H1 (cell line): ENCODE measurements at regions not wholly inside any gene's neighbourhood (a gene's known extent, or its start where the extent isn't known, plus 50 kb on each side); places are given as distances from the start of the nearest gene placed in this dataset.

Experiments
- CTCF ChIA-PET: fragments of 300-600 bp; sonication (Branson Sonifier 250); formaldehyde crosslinking; loops from one replicate; lab custom pipeline; 2021; ENCODE audit not compliant: partially characterized antibody; lab: Charles Lee
- POLR2A ChIA-PET: fragments of 300-600 bp; sonication (Branson Sonifier 250); formaldehyde crosslinking; loops from one replicate; lab custom pipeline; 2021; ENCODE audit warnings: inconsistent platforms; ENCODE audit not compliant: partially characterized antibody; lab: Charles Lee
- DNase-seq, 2 experiments: peaks; one replicate each; pipeline versions ENCODE4 v3.0.0 to v3.0.0-alpha.2; 2010 to 2022; ENCODE audit warnings: low spot score in 2 of 2, low read depth in 1 of 2, mixed read lengths in 1 of 2
- FAIRE-seq: peaks from 2 replicates; lab custom pipeline; 2011; peaks lifted over from hg19 to GRCh38; lab: Jason Lieb, UNC
- H2AFZ ChIP-seq: 2 replicates; pipeline ENCODE4 v1.8.1; 2012; ENCODE audit warnings: low read length, inconsistent platforms
- H2AK5ac ChIP-seq: 2 replicates; pipeline ENCODE4 v1.6.1; 2013; ENCODE audit warnings: low read depth, low read length
- H2BK120ac ChIP-seq: replicated peaks from 2 replicates; pipeline ENCODE3; 2013; ENCODE audit warnings: low read depth, low read length, inconsistent platforms
- H2BK12ac ChIP-seq: 2 replicates; pipeline ENCODE4 v1.6.1; 2013; ENCODE audit warnings: low read depth, low read length
- H2BK15ac ChIP-seq: 2 replicates; pipeline ENCODE4 v1.6.1; 2013; ENCODE audit warnings: low read length
- H2BK20ac ChIP-seq: 2 replicates; pipeline ENCODE4 v1.6.1; 2013; ENCODE audit warnings: low read length
- H2BK5ac ChIP-seq: 2 replicates; pipeline ENCODE4 v1.6.1; 2013; ENCODE audit warnings: low read depth, low read length
- H3K14ac ChIP-seq: 2 replicates; pipeline ENCODE4 v1.6.1; 2013; ENCODE audit warnings: inconsistent platforms; ENCODE audit not compliant: insufficient read length
- H3K18ac ChIP-seq: 2 replicates; pipeline ENCODE4 v1.6.1; 2013; ENCODE audit warnings: low read length; ENCODE audit errors: extremely low read depth
- H3K23ac ChIP-seq: 2 replicates; pipeline ENCODE4 v1.6.1; 2013; ENCODE audit warnings: inconsistent platforms; ENCODE audit not compliant: insufficient read length
- H3K23me2 ChIP-seq: 2 replicates; pipeline ENCODE4 v1.6.1; 2013; ENCODE audit warnings: low read depth, low read length
- H3K27ac ChIP-seq: 2 replicates; pipeline ENCODE4 v1.6.1; 2011; ENCODE audit warnings: low read depth, low read length, inconsistent platforms
- H3K27me3 ChIP-seq, 4 experiments: replicated peaks in 1 of 4; 1 replicate in 1 of 4; 2 replicates in 3 of 4; pipeline versions ENCODE4 v1.6.1 to v1.8.1; 2011 to 2013; ENCODE audit warnings: low read length in 3 of 4, mild to moderate bottlenecking in 3 of 4, inconsistent platforms in 2 of 4, mixed read lengths in 2 of 4, moderate library complexity in 1 of 4; ENCODE audit not compliant: control insufficient read depth in 3 of 4, insufficient read depth in 3 of 4; ENCODE audit errors: extremely low read depth in 1 of 4
- H3K36me3 ChIP-seq, 4 experiments: 2 replicates each; pipeline versions ENCODE4 v1.6.1 to v1.8.1; 2011 to 2013; ENCODE audit warnings: mild to moderate bottlenecking in 4 of 4, low read length in 3 of 4, moderate library complexity in 2 of 4, control low read depth in 1 of 4, inconsistent platforms in 1 of 4; ENCODE audit not compliant: insufficient read depth in 4 of 4, control insufficient read depth in 2 of 4
- H3K4ac ChIP-seq: replicated peaks from 2 replicates; pipeline ENCODE3; 2013; ENCODE audit warnings: low read length, low read depth, mixed read lengths, inconsistent platforms; ENCODE audit not compliant: insufficient read length
- H3K4me1 ChIP-seq, 4 experiments: replicated peaks in 1 of 4; 1 replicate in 1 of 4; 2 replicates in 3 of 4; pipeline versions ENCODE4 v1.6.1 to v1.8.1; 2011 to 2013; ENCODE audit warnings: low read length in 3 of 4, inconsistent platforms in 2 of 4, mixed read lengths in 1 of 4; ENCODE audit not compliant: insufficient read depth in 4 of 4, control insufficient read depth in 3 of 4
- H3K4me2 ChIP-seq, 2 experiments: 2 replicates each; pipeline versions ENCODE4 v1.6.1 to v1.8.1; 2011 to 2013; ENCODE audit warnings: low read depth in 2 of 2, low read length in 2 of 2, control low read depth in 1 of 2, inconsistent platforms in 1 of 2, mild to moderate bottlenecking in 1 of 2; ENCODE audit not compliant: insufficient read depth in 1 of 2
- H3K4me3 ChIP-seq, 4 experiments: fragments of 200-600, 300-600 bp in 1 of 4; sonication (generic), shearing (Covaris generic), sonication (Bioruptor Twin) in 1 of 4; 2 replicates each; pipeline versions ENCODE4 v1.5.1 to v1.8.1; 2011 to 2016; ENCODE audit warnings: low read length in 4 of 4, low read depth in 3 of 4, control low read depth in 2 of 4, inconsistent platforms in 2 of 4, mild to moderate bottlenecking in 2 of 4, mixed read lengths in 1 of 4, moderate library complexity in 1 of 4; ENCODE audit not compliant: insufficient read depth in 2 of 4; ENCODE audit errors: extremely low read depth in 1 of 4
- H3K56ac ChIP-seq: replicated peaks from 2 replicates; pipeline ENCODE3; 2013; ENCODE audit warnings: low read depth, mild to moderate bottlenecking, mixed read lengths, low read length, inconsistent platforms; ENCODE audit not compliant: insufficient read length
- H3K79me1 ChIP-seq: 2 replicates; pipeline ENCODE4 v1.6.1; 2013; ENCODE audit warnings: low read depth, low read length, control low read depth
- H3K79me2 ChIP-seq, 2 experiments: 2 replicates each; pipeline versions ENCODE4 v1.6.1 to v1.8.1; 2012 to 2013; ENCODE audit warnings: low read length in 2 of 2, mild to moderate bottlenecking in 2 of 2, inconsistent platforms in 1 of 2; ENCODE audit not compliant: insufficient read depth in 2 of 2, control insufficient read depth in 1 of 2
- H3K9ac ChIP-seq, 4 experiments: replicated peaks in 1 of 4; 1 replicate in 1 of 4; 2 replicates in 3 of 4; pipeline versions ENCODE4 v1.6.1 to v1.8.1; 2011 to 2013; ENCODE audit warnings: low read depth in 3 of 4, low read length in 3 of 4, control low read depth in 2 of 4, mild to moderate bottlenecking in 2 of 4, moderate library complexity in 2 of 4, inconsistent platforms in 1 of 4; ENCODE audit errors: extremely low read depth in 1 of 4
- H3K9me3 ChIP-seq, 2 experiments: 2 replicates each; pipeline versions ENCODE4 v1.6.1 to v1.8.1; 2012 to 2013; ENCODE audit warnings: mild to moderate bottlenecking in 2 of 2, moderate library complexity in 2 of 2, control low read depth in 1 of 2, inconsistent platforms in 1 of 2, low read depth in 1 of 2, low read length in 1 of 2, mixed read lengths in 1 of 2; ENCODE audit not compliant: insufficient read depth in 2 of 2
- H4K20me1 ChIP-seq, 2 experiments: replicated peaks in 1 of 2; 2 replicates each; pipeline versions ENCODE3 to v1.8.1; 2011 to 2013; ENCODE audit warnings: inconsistent platforms in 2 of 2, low read length in 2 of 2, mild to moderate bottlenecking in 1 of 2; ENCODE audit not compliant: insufficient read depth in 2 of 2, control insufficient read depth in 1 of 2
- H4K5ac ChIP-seq: 2 replicates; pipeline ENCODE4 v1.6.1; 2013; ENCODE audit warnings: low read length, low read depth, mixed read lengths, inconsistent platforms; ENCODE audit not compliant: insufficient read length
- H4K8ac ChIP-seq: 2 replicates; pipeline ENCODE4 v1.8.0; 2013; ENCODE audit warnings: mild to moderate bottlenecking, moderate library complexity, low read length, inconsistent platforms; ENCODE audit not compliant: insufficient read depth; ENCODE audit errors: extremely low read depth
- H4K91ac ChIP-seq: replicated peaks from 2 replicates; pipeline ENCODE3; 2013; ENCODE audit warnings: low read length, mixed read lengths, inconsistent platforms; ENCODE audit not compliant: insufficient read length
- CTCF ChIP-seq, 3 experiments: IDR thresholded peaks; 1 replicate in 2 of 3; 2 replicates in 1 of 3; pipeline versions ENCODE4 v1.5.1 to v1.6.1; 2011; ENCODE audit warnings: low read length in 3 of 3, mild to moderate bottlenecking in 3 of 3, inconsistent platforms in 2 of 3, low read depth in 1 of 3, moderate library complexity in 1 of 3; ENCODE audit not compliant: insufficient read depth in 1 of 3; ENCODE audit errors: control extremely low read depth in 1 of 3
- WGBS, 2 experiments: shearing (Covaris generic) in 1 of 2; methylation state at CpG; one replicate each; pipeline versions ENCODE4 v1.1.6 to v1.1.7; 2013 to 2015; ENCODE audit warnings: low lambda C conversion rate in 2 of 2, mixed read lengths in 2 of 2, inconsistent platforms in 1 of 2, low coverage in 1 of 2, missing lambda C conversion rate in 1 of 2; ENCODE audit not compliant: insufficient replicate concordance in 2 of 2, insufficient coverage in 1 of 2, insufficient read length in 1 of 2; ENCODE audit errors: extremely low coverage in 1 of 2, missing lambda C conversion rate in 1 of 2; 5-methylcytosine and 5-hydroxymethylcytosine counted together

- Histone ChIP-seq H4K20me1 (no peaks in the 10 kb centered on the region), H2BK15ac (no peak overlapping the region), H2AFZ (0 out of 2 replicates have a peak overlapping the region, but pooled peaks have one; percentile 49), H3K23ac (no peak overlapping the region), H2BK120ac (no peak overlapping the region), H3K9ac (no peak overlapping the region), H3K14ac (no peak overlapping the region), H3K18ac (no peak overlapping the region), H4K5ac (no peak overlapping the region), H4K8ac (no peak overlapping the region), H3K27me3 (no peaks in the 10 kb centered on the region), H3K56ac (no peak overlapping the region), H3K4me3 (no peak overlapping the region), H2BK12ac (peak overlapping the region; percentile 22; the same call in 1 of the 2 replicates), H2BK5ac (no peak overlapping the region), H3K9me3 (no peaks in the 10 kb centered on the region; a peak in 1 of 4 replicates), H2AK5ac (no peak overlapping the region), H3K4me2 (no peak overlapping the region), H3K27ac (no peak overlapping the region), H2BK20ac (0 out of 2 replicates have a peak overlapping the region, but pooled peaks have one; percentile 15), H3K23me2 (no peaks in the 10 kb centered on the region), H3K4ac (no peak overlapping the region), H4K91ac (no peak overlapping the region), H3K79me2 (no peaks in the 10 kb centered on the region), H3K36me3 (no peaks in the 10 kb centered on the region), H3K79me1 (no peaks in the 10 kb centered on the region), H3K4me1 (peaks cover 0 to 8% (median 4%) of the 10 kb centered on the region in 4 experiments; a peak in 4 of 7 replicates)
- TF ChIP-seq CTCF (IDR thresholded peaks at IDR 0.05; ENCODE audit: control extremely low read depth in 1 of 3, insufficient read depth in 1 of 3, low read depth in 1 of 3, low read length in 3 of 3), result no peak
- no peak for DNase-seq
- ChIA-PET POLR2A (no interaction called here), CTCF (interaction anchor here (0.8 to 1.1 kb wide), 2 partner anchors 12 to 13 kb away, joined by 3 read pairs; no protein-coding TSS in a partner anchor)
- WGBS, 2 experiments, result 78% methylated on average over 6 of the region's 6 CpGs; no CpG with 5 or more reads in 1 of the 2 experiments
- FAIRE-seq, result no peak
These were observed 120.8 kb upstream of the ZNF608 start for GRCh38 chr5:124867137-124867704.
